Liver (tissue), 8 donors: ENCODE measurements at regions not wholly inside any gene's neighbourhood (a gene's known extent, or its start where the extent isn't known, plus 50 kb on each side); places are given as distances from the start of the nearest gene placed in this dataset.

Experiments used
- DNase-seq: peaks from one replicate; pipeline ENCODE4 v3.0.0-alpha.2; 2017; ENCODE audit warnings: low spot score
- H3K27ac ChIP-seq, 2 donors: one replicate each; pipeline ENCODE4 v1.7.0; 2013; ENCODE audit warnings: inconsistent platforms in 2 of 2, low read length in 2 of 2, control low read depth in 1 of 2, low read depth in 1 of 2, mild to moderate bottlenecking in 1 of 2
- H3K27me3 ChIP-seq, 4 donors: one replicate each; pipeline versions ENCODE4 v1.6.1 to v1.7.0; 2013; ENCODE audit warnings: low read length in 3 of 4, inconsistent platforms in 1 of 4, mild to moderate bottlenecking in 1 of 4, moderate library complexity in 1 of 4; ENCODE audit not compliant: control insufficient read depth in 4 of 4, insufficient read depth in 4 of 4
- H3K36me3 ChIP-seq, 4 donors: one replicate each; pipeline versions ENCODE4 v1.6.1 to v1.7.0; 2013; ENCODE audit warnings: low read length in 3 of 4, mild to moderate bottlenecking in 3 of 4, low read depth in 1 of 4, moderate library complexity in 1 of 4; ENCODE audit not compliant: control insufficient read depth in 4 of 4, insufficient read depth in 3 of 4
- H3K4me1 ChIP-seq, 4 donors: one replicate each; pipeline versions ENCODE4 v1.6.1 to v1.7.0; 2013; ENCODE audit warnings: low read length in 3 of 4, mild to moderate bottlenecking in 3 of 4, moderate library complexity in 1 of 4; ENCODE audit not compliant: control insufficient read depth in 4 of 4, insufficient read depth in 4 of 4
- H3K4me3 ChIP-seq, 3 donors: one replicate each; pipeline versions ENCODE4 v1.6.1 to v1.7.0; 2013; ENCODE audit warnings: low read length in 3 of 3, control low read depth in 1 of 3, low read depth in 1 of 3, mild to moderate bottlenecking in 1 of 3
- H3K9ac ChIP-seq, 2 donors: one replicate each; pipeline ENCODE4 v1.7.0; 2013; ENCODE audit warnings: low read length in 2 of 2, mild to moderate bottlenecking in 2 of 2, moderate library complexity in 2 of 2, control low read depth in 1 of 2, low read depth in 1 of 2
- H3K9me3 ChIP-seq, 4 donors: one replicate each; pipeline versions ENCODE4 v1.6.1 to v1.7.0; 2013; ENCODE audit warnings: low read length in 3 of 4; ENCODE audit not compliant: control insufficient read depth in 4 of 4
- EGR1 ChIP-seq, 2 donors: IDR thresholded peaks; 2 replicates each; pipeline ENCODE4 v1.6.1; 2016 to 2018; ENCODE audit warnings: antibody characterized with exemption in 2 of 2, low read depth in 2 of 2
- FOXA1 ChIP-seq: IDR thresholded peaks from 2 replicates; pipeline ENCODE4 v1.6.1; 2016; ENCODE audit warnings: antibody characterized with exemption
- FOXA2 ChIP-seq: IDR thresholded peaks from 2 replicates; pipeline ENCODE4 v1.6.1; 2016; ENCODE audit warnings: antibody characterized with exemption
- GABPA ChIP-seq, 2 donors: IDR thresholded peaks in 1 of 2; conservative IDR thresholded peaks in 1 of 2; 2 replicates each; pipeline ENCODE4 v1.6.1; 2016; ENCODE audit warnings: antibody characterized with exemption in 2 of 2, mild to moderate bottlenecking in 1 of 2, moderate library complexity in 1 of 2
- HNF4A ChIP-seq, 2 donors: conservative IDR thresholded peaks; 2 replicates each; pipeline ENCODE4 v1.6.1; 2016; ENCODE audit warnings: antibody characterized with exemption in 2 of 2, mild to moderate bottlenecking in 2 of 2
- HNF4G ChIP-seq: IDR thresholded peaks from 2 replicates; pipeline ENCODE4 v1.6.1; 2016; ENCODE audit warnings: antibody characterized with exemption
- JUND ChIP-seq, 2 donors: IDR thresholded peaks; 2 replicates each; pipeline ENCODE4 v1.6.1; 2016; ENCODE audit warnings: antibody characterized with exemption in 2 of 2
- NR2F2 ChIP-seq: IDR thresholded peaks from 2 replicates; pipeline ENCODE4 v1.6.1; 2016; ENCODE audit warnings: antibody characterized with exemption
- RAD21 ChIP-seq, 2 donors: IDR thresholded peaks; 2 replicates each; pipeline ENCODE4 v1.6.1; 2016; ENCODE audit warnings: antibody characterized with exemption in 2 of 2, mild to moderate bottlenecking in 2 of 2
- RXRA ChIP-seq, 2 donors: IDR thresholded peaks; 2 replicates each; pipeline ENCODE4 v1.6.1; 2017 to 2018; ENCODE audit warnings: antibody characterized with exemption in 2 of 2, mild to moderate bottlenecking in 1 of 2
- SP1 ChIP-seq: IDR thresholded peaks from 2 replicates; pipeline ENCODE4 v1.6.1; 2018; ENCODE audit warnings: antibody characterized with exemption, mild to moderate bottlenecking
- TAF1 ChIP-seq: conservative IDR thresholded peaks from 2 replicates; pipeline ENCODE4 v1.6.1; 2016; ENCODE audit warnings: antibody characterized with exemption, mild to moderate bottlenecking
- YY1 ChIP-seq: IDR thresholded peaks from 2 replicates; pipeline ENCODE4 v1.6.1; 2016; ENCODE audit warnings: antibody characterized with exemption, mild to moderate bottlenecking
- WGBS: extraction: QIAGEN DNeasy Blood & Tissue Kit; methylation state at CpG from one replicate; pipeline ENCODE4 v1.1.7; 2013; 5-methylcytosine and 5-hydroxymethylcytosine counted together
- TF ChIP-seq, protein P1 (sequence below): IDR thresholded peaks from 2 replicates; pipeline ENCODE4 v1.6.1; 2016; ENCODE audit warnings: antibody characterized with exemption, mild to moderate bottlenecking
- TF ChIP-seq, protein P2 (sequence below): fragments of 150-350 bp; IDR thresholded peaks from 2 replicates; pipeline ENCODE4 v1.5.1; 2017; ENCODE audit warnings: improper control_type of control experiment, low read depth, low read length; ENCODE audit not compliant: missing input control
- TF ChIP-seq, protein P3 (sequence below): IDR thresholded peaks from 2 replicates; pipeline ENCODE4 v1.6.1; 2016; ENCODE audit warnings: antibody characterized with exemption
- TF ChIP-seq, protein P4 (sequence below): IDR thresholded peaks from 2 replicates; pipeline ENCODE4 v1.6.1; 2016; ENCODE audit warnings: antibody characterized with exemption
- donor health status: healthy.
- donor health status: healthy.
- donor health status: healthy.
- donor health status: healthy.
- donor health status: healthy.

DNA sequence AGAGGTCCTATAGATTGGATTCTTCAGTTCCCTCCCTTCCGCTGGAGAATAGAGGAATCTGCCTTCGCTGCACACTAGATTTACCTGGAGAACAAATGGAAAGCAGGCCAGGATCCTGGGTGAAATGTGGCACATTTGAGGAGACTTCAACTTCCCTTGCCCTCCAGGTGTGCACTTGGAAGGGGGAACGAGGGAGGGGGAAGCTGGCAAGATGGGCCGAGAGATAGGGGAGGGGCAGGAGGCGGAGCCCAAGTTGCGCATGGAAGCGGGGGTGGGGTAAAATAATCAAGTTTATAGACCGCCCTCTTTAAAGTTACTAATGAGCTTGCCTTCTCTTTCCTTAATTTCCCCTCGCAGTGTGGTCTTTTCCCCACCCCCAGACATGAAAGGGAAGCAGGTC lies 155.7 kb upstream of the CAMK1G start:
- WGBS = 75% methylated on average over 9 of the region's 9 CpGs
- Histone ChIP-seq H3K4me1 (no peaks in the 10 kb centered on the region), H3K27me3 (peaks cover 0 to 14% (median 5%) of the 10 kb centered on the region in 4 donors), H3K9me3 (no peaks in the 10 kb centered on the region), H3K36me3 (no peaks in the 10 kb centered on the region), H3K27ac (no peak overlapping the region), H3K4me3 (no peak overlapping the region), H3K9ac (no peak overlapping the region)
- no peak for DNase-seq
- TF ChIP-seq HNF4G (no peak), TAF1 (no peak), JUND (IDR thresholded peaks at IDR 0.05) (no peak), GABPA (IDR thresholded peaks at IDR 0.05 in 1 of 2, conservative IDR thresholded peaks at IDR 0.05 in 1 of 2) (no peak)

GRCh38 chr1:209428241-209428921 lies 155.1 kb upstream of the CAMK1G start:
- 62% methylated on average over 10 of the region's 10 CpGs for WGBS
- Histone ChIP-seq H3K4me1 (no peaks in the 10 kb centered on the region), H3K36me3 (no peaks in the 10 kb centered on the region), H3K9me3 (no peaks in the 10 kb centered on the region), H3K27me3 (peaks cover 0 to 14% (median 5%) of the 10 kb centered on the region in 4 donors), H3K4me3 (no peak overlapping the region), H3K27ac (no peak overlapping the region), H3K9ac (no peak overlapping the region)
- no peak for DNase-seq
- TF ChIP-seq, protein P1, sequence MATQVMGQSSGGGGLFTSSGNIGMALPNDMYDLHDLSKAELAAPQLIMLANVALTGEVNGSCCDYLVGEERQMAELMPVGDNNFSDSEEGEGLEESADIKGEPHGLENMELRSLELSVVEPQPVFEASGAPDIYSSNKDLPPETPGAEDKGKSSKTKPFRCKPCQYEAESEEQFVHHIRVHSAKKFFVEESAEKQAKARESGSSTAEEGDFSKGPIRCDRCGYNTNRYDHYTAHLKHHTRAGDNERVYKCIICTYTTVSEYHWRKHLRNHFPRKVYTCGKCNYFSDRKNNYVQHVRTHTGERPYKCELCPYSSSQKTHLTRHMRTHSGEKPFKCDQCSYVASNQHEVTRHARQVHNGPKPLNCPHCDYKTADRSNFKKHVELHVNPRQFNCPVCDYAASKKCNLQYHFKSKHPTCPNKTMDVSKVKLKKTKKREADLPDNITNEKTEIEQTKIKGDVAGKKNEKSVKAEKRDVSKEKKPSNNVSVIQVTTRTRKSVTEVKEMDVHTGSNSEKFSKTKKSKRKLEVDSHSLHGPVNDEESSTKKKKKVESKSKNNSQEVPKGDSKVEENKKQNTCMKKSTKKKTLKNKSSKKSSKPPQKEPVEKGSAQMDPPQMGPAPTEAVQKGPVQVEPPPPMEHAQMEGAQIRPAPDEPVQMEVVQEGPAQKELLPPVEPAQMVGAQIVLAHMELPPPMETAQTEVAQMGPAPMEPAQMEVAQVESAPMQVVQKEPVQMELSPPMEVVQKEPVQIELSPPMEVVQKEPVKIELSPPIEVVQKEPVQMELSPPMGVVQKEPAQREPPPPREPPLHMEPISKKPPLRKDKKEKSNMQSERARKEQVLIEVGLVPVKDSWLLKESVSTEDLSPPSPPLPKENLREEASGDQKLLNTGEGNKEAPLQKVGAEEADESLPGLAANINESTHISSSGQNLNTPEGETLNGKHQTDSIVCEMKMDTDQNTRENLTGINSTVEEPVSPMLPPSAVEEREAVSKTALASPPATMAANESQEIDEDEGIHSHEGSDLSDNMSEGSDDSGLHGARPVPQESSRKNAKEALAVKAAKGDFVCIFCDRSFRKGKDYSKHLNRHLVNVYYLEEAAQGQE = no peak
- TF ChIP-seq NR2F2 = no peak
- TF ChIP-seq HNF4A (conservative IDR thresholded peaks at IDR 0.05) = no peak
- TF ChIP-seq YY1 = no peak
- TF ChIP-seq, protein P2, sequence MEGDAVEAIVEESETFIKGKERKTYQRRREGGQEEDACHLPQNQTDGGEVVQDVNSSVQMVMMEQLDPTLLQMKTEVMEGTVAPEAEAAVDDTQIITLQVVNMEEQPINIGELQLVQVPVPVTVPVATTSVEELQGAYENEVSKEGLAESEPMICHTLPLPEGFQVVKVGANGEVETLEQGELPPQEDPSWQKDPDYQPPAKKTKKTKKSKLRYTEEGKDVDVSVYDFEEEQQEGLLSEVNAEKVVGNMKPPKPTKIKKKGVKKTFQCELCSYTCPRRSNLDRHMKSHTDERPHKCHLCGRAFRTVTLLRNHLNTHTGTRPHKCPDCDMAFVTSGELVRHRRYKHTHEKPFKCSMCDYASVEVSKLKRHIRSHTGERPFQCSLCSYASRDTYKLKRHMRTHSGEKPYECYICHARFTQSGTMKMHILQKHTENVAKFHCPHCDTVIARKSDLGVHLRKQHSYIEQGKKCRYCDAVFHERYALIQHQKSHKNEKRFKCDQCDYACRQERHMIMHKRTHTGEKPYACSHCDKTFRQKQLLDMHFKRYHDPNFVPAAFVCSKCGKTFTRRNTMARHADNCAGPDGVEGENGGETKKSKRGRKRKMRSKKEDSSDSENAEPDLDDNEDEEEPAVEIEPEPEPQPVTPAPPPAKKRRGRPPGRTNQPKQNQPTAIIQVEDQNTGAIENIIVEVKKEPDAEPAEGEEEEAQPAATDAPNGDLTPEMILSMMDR = no peak
- TF ChIP-seq FOXA1 = no peak
- no peak for TF ChIP-seq JUND (IDR thresholded peaks at IDR 0.05)
- no peak for TF ChIP-seq FOXA2
- no peak for TF ChIP-seq SP1
- TF ChIP-seq, protein P3, sequence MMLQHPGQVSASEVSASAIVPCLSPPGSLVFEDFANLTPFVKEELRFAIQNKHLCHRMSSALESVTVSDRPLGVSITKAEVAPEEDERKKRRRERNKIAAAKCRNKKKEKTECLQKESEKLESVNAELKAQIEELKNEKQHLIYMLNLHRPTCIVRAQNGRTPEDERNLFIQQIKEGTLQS = no peak
- no peak for TF ChIP-seq RAD21 (IDR thresholded peaks at IDR 0.05)
- no peak for TF ChIP-seq TAF1
- TF ChIP-seq, protein P4, sequence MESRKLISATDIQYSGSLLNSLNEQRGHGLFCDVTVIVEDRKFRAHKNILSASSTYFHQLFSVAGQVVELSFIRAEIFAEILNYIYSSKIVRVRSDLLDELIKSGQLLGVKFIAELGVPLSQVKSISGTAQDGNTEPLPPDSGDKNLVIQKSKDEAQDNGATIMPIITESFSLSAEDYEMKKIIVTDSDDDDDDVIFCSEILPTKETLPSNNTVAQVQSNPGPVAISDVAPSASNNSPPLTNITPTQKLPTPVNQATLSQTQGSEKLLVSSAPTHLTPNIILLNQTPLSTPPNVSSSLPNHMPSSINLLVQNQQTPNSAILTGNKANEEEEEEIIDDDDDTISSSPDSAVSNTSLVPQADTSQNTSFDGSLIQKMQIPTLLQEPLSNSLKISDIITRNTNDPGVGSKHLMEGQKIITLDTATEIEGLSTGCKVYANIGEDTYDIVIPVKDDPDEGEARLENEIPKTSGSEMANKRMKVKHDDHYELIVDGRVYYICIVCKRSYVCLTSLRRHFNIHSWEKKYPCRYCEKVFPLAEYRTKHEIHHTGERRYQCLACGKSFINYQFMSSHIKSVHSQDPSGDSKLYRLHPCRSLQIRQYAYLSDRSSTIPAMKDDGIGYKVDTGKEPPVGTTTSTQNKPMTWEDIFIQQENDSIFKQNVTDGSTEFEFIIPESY = no peak
- TF ChIP-seq GABPA (IDR thresholded peaks at IDR 0.05 in 1 of 2, conservative IDR thresholded peaks at IDR 0.05 in 1 of 2) = no peak
- TF ChIP-seq EGR1 (IDR thresholded peaks at IDR 0.05; ENCODE audit: low read depth in 2 of 2) = no peak
- no peak for TF ChIP-seq RXRA (IDR thresholded peaks at IDR 0.05)
- no peak for TF ChIP-seq HNF4G
